Spleen (tissue), 11 donors: ENCODE measurements at regions not wholly inside any gene's neighbourhood (a gene's known extent, or its start where the extent isn't known, plus 50 kb on each side); places are given as distances from the start of the nearest gene placed in this dataset.
A peak's percentile ranks its signal among the peaks of the same experiment; 100 is the strongest.

Source experiments
- DNase-seq: peaks from one replicate; pipeline ENCODE4 v3.0.0-alpha.2; 2020
- H3K27ac ChIP-seq, 8 donors: fragments of 200-600 bp; sonication (generic) in 7 of 8; 1 replicate in 4 of 8; 2 replicates in 4 of 8; pipeline versions ENCODE4 v1.5.0 to v1.8.0; 2016 to 2021; ENCODE audit warnings: inconsistent platforms in 4 of 8, mild to moderate bottlenecking in 4 of 8, moderate library complexity in 1 of 8
- H3K27me3 ChIP-seq, 7 donors: fragments of 200-600 bp; sonication (generic) in 6 of 7; replicated peaks in 1 of 7; 1 replicate in 4 of 7; 2 replicates in 3 of 7; pipeline versions ENCODE4 v1.5.0 to v1.8.0; 2016 to 2021; ENCODE audit warnings: inconsistent platforms in 3 of 7, mild to moderate bottlenecking in 1 of 7
- H3K36me3 ChIP-seq, 6 donors: fragments of 200-600 bp; sonication (generic) in 5 of 6; 1 replicate in 4 of 6; 2 replicates in 2 of 6; pipeline versions ENCODE4 v1.5.0 to v1.8.0; 2016 to 2021; ENCODE audit warnings: inconsistent platforms in 2 of 6
- H3K4me1 ChIP-seq, 6 donors: fragments of 200-600 bp; sonication (generic) in 5 of 6; 1 replicate in 3 of 6; 2 replicates in 3 of 6; pipeline versions ENCODE4 v1.5.0 to v1.8.0; 2016 to 2021; ENCODE audit warnings: inconsistent platforms in 3 of 6
- H3K4me3 ChIP-seq, 8 donors: fragments of 200-600 bp; sonication (generic) in 7 of 8; 1 replicate in 4 of 8; 2 replicates in 4 of 8; pipeline versions ENCODE4 v1.5.0 to v1.8.0; 2016 to 2021; ENCODE audit warnings: inconsistent platforms in 4 of 8, mild to moderate bottlenecking in 4 of 8, moderate library complexity in 2 of 8
- H3K9me3 ChIP-seq, 8 donors: fragments of 200-600 bp; sonication (generic) in 7 of 8; 1 replicate in 4 of 8; 2 replicates in 4 of 8; pipeline versions ENCODE4 v1.5.0 to v1.8.0; 2016 to 2021; ENCODE audit warnings: inconsistent platforms in 4 of 8
- CTCF ChIP-seq, 11 experiments: fragments of 200-600 bp in 7 of 11; fragments of 450-650 bp in 4 of 11; sonication (generic) in 4 of 11; IDR thresholded peaks in 8 of 11; conservative IDR thresholded peaks in 3 of 11; 1 replicate in 7 of 11; 2 replicates in 4 of 11; pipeline versions ENCODE4 v1.4.0 to v1.8.0; 2016 to 2021; ENCODE audit warnings: antibody characterized with exemption in 11 of 11, inconsistent platforms in 4 of 11, mild to moderate bottlenecking in 1 of 11
- POLR2A ChIP-seq, 3 donors: fragments of 450-650 bp; IDR thresholded peaks; one replicate each; pipeline ENCODE4 v1.5.1; 2017; ENCODE audit warnings: antibody characterized with exemption in 3 of 3, mild to moderate bottlenecking in 1 of 3
- POLR2AphosphoS5 ChIP-seq, 3 donors: sonication (generic); formaldehyde crosslinking; IDR thresholded peaks; one replicate each; pipeline ENCODE4 v1.5.1; 2017; ENCODE audit warnings: antibody characterized with exemption in 3 of 3
- WGBS, 5 donors: extraction: QIAGEN DNeasy Blood & Tissue Kit in 3 of 5; methylation state at CpG; one replicate each; pipeline versions ENCODE4 v1.1.5 to v1.1.7; 2013 to 2018; 5-methylcytosine and 5-hydroxymethylcytosine counted together
- intact Hi-C: fragments of 100-400 bp; cut with DNase I; formaldehyde crosslinking; loops from one replicate; pipeline ENCODE4 v1.15.0; 2023; ENCODE audit warnings: low total_unique reads
- donor health status: healthy with polysubstance abuse.
- donor health status: DM: no; HTN: no; CAD: no; lungs with moderate emphysema.
- donor health status: DM: no; HTN: no; CAD: no.
- donor health status: Bipolar disorder and iron deficiency.
- donor health status: healthy.
- donor health status: DM: no; HTN: no; CAD: no.
- donor health status: DM: yes; HTN: yes; CAD: no.

- H3K4me1 ChIP-seq = no peaks in the 10 kb centered on the region
- H3K27ac ChIP-seq = no peak overlapping the region
- no peaks in the 10 kb centered on the region for H3K36me3 ChIP-seq
- intact Hi-C loops = no loop called here
- whole genome bisulfite sequencing, 5 donors = 72 to 81% (median 80%) methylated on average over 5 to 7 of the region's 7 CpGs
- TF ChIP-seq POLR2A (IDR thresholded peaks at IDR 0.05) = no peak
- no peak for TF ChIP-seq CTCF (IDR thresholded peaks at IDR 0.05 in 8 of 11, conservative IDR thresholded peaks at IDR 0.05 in 3 of 11)
- no peak for TF ChIP-seq POLR2AphosphoS5 (IDR thresholded peaks at IDR 0.05)
- DNase-seq = peak; percentile 60
- no peak overlapping the region for H3K4me3 ChIP-seq
- peaks cover 0 to 16% (median 0%) of the 10 kb centered on the region in 7 donors for H3K27me3 ChIP-seq
- H3K9me3 ChIP-seq = no peaks in the 10 kb centered on the region
Observed at GRCh38 chr20:23187751-23188150, 101.6 kb upstream of the CD93 start.

- peak; percentile 62 for DNase-seq
- H3K4me3 ChIP-seq = no peak overlapping the region
- peaks cover 0 to 16% (median 0%) of the 10 kb centered on the region in 7 donors for H3K27me3 ChIP-seq
- no peaks in the 10 kb centered on the region for H3K4me1 ChIP-seq
- H3K9me3 ChIP-seq = no peaks in the 10 kb centered on the region
- no peak overlapping the region for H3K27ac ChIP-seq
- no peaks in the 10 kb centered on the region for H3K36me3 ChIP-seq
- TF ChIP-seq POLR2A (IDR thresholded peaks at IDR 0.05) (no peak), CTCF (IDR thresholded peaks at IDR 0.05 in 8 of 11, conservative IDR thresholded peaks at IDR 0.05 in 3 of 11) (no peak), POLR2AphosphoS5 (IDR thresholded peaks at IDR 0.05) (no peak)
- 84 to 100% (median 90%) methylated on average over 3 to 5 of the region's 5 CpGs for WGBS, 5 donors
- intact Hi-C loops = no loop called here
Observed at GRCh38 chr20:23186808-23187207, 100.7 kb upstream of the CD93 start.

DNA sequence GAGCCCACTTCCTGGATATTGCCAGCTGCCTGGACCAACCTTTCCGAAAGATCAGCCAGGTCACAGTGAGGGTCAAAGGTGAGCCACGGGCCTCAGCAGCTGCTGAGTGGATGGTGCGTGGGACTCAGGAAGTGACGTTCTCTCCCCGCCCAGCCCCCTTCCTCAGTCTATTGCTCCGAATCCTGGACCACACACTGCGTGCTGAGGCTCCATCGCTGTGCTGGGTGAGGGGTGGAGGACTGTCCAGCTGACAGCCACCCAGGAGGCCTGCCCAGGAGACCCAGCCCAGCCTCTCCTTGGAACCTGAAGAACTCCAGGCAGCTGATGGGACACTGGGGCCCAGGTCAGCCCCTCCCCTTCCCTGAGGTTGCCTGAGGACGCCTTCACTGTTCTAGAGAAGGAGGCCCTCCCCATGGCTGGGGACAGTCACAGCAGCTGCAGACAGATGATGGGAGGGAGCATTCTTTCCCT is 94.4 kb upstream of the CD93 start:
- DNase-seq = peak; percentile 31
- 67 to 77% (median 75%) methylated on average over 9 of the region's 9 CpGs for WGBS, 5 donors
- peak overlapping the region in 2 of 8 donors; percentile 8 to 21 for H3K27ac ChIP-seq

More for the DNA sequence above, 94.4 kb upstream of the CD93 start:
- Histone ChIP-seq H3K4me3 (no peak overlapping the region), H3K36me3 (no peaks in the 10 kb centered on the region), H3K9me3 (no peaks in the 10 kb centered on the region), H3K27me3 (no peaks in the 10 kb centered on the region), H3K4me1 (peaks cover 0 to 19% (median 6%) of the 10 kb centered on the region in 6 donors)
- TF ChIP-seq CTCF (IDR thresholded peaks at IDR 0.05 in 8 of 11, conservative IDR thresholded peaks at IDR 0.05 in 3 of 11) = no peak
- no peak for TF ChIP-seq POLR2A (IDR thresholded peaks at IDR 0.05)
- TF ChIP-seq POLR2AphosphoS5 (IDR thresholded peaks at IDR 0.05) = no peak
- intact Hi-C loops = no loop called here
